ENCODE measurements at regions not wholly inside any gene's neighbourhood (a gene's known extent, or its start where the extent isn't known, plus 50 kb on each side); places are given as distances from the start of the nearest gene placed in this dataset.

GRCh38 chr7:96931891-96932290, 73.5 kb upstream of the DLX6 start:
- no peak overlapping the region for H3K4me3 ChIP-seq (ENCODE audit: low read length)
- H3K36me3 ChIP-seq (ENCODE audit: insufficient read depth, low read length): no peaks in the 10 kb centered on the region
- no peak overlapping the region for H3K9ac ChIP-seq (ENCODE audit: low read length)
- H4K20me1 ChIP-seq (ENCODE audit: insufficient read depth): no peaks in the 10 kb centered on the region
- H3K9me3 ChIP-seq (ENCODE audit: low read length): no peaks in the 10 kb centered on the region
- no peak overlapping the region for H3K4me2 ChIP-seq (ENCODE audit: low read length)
- no peaks in the 10 kb centered on the region for H3K9me2 ChIP-seq (ENCODE audit: insufficient read depth, low read length)
- H3K27me3 ChIP-seq (ENCODE audit: insufficient read depth, low read depth, low read length): no peaks in the 10 kb centered on the region
- H3K27ac ChIP-seq (ENCODE audit: low read length): no peak overlapping the region
- no peaks in the 10 kb centered on the region for H3K79me2 ChIP-seq (replicated peaks; ENCODE audit: insufficient read depth, low read length)
- no peaks in the 10 kb centered on the region for H3F3A ChIP-seq (ENCODE audit: insufficient read depth, low read length, poor library complexity, severe bottlenecking)
- TF ChIP-seq POLR2AphosphoS5 (IDR thresholded peaks at IDR 0.05): no peak
- no peak for TF ChIP-seq EP300 (conservative IDR thresholded peaks at IDR 0.05; ENCODE audit: poor library complexity, severe bottlenecking)
- TF ChIP-seq CTCF (IDR thresholded peaks at IDR 0.05; ENCODE audit: poor library complexity, severe bottlenecking): no peak
- TF ChIP-seq MXI1 (conservative IDR thresholded peaks at IDR 0.05; ENCODE audit: poor library complexity, severe bottlenecking): no peak
- TF ChIP-seq REST (IDR thresholded peaks at IDR 0.05; ENCODE audit: borderline replicate concordance): no peak
- TF ChIP-seq SMC3 (conservative IDR thresholded peaks at IDR 0.05; ENCODE audit: poor library complexity): no peak
- no peak for TF ChIP-seq RAD21 (conservative IDR thresholded peaks at IDR 0.05)
- no peak for TF ChIP-seq TAF1 (IDR thresholded peaks at IDR 0.05; ENCODE audit: low read depth)
- no peak for TF ChIP-seq EZH2 (IDR thresholded peaks at IDR 0.05; ENCODE audit: borderline replicate concordance, insufficient read depth, low read length, poor library complexity, severe bottlenecking)
- H2AFZ ChIP-seq (ENCODE audit: low read depth, low read length): no peak overlapping the region

GRCh38 chr7:96933067-96933645, 72.2 kb upstream of the DLX6 start:
- Histone ChIP-seq H4K20me1 (ENCODE audit: insufficient read depth) (no peaks in the 10 kb centered on the region), H3K4me2 (ENCODE audit: low read length) (no peak overlapping the region), H3K4me3 (ENCODE audit: low read length) (no peak overlapping the region), H2AFZ (ENCODE audit: low read depth, low read length) (no peak overlapping the region), H3K27me3 (ENCODE audit: insufficient read depth, low read depth, low read length) (no peaks in the 10 kb centered on the region), H3K79me2 (replicated peaks; ENCODE audit: insufficient read depth, low read length) (no peaks in the 10 kb centered on the region), H3K27ac (ENCODE audit: low read length) (no peak overlapping the region), H3K9me3 (ENCODE audit: low read length) (no peaks in the 10 kb centered on the region), H3F3A (ENCODE audit: insufficient read depth, low read length, poor library complexity, severe bottlenecking) (no peaks in the 10 kb centered on the region), H3K9ac (ENCODE audit: low read length) (no peak overlapping the region), H3K9me2 (ENCODE audit: insufficient read depth, low read length) (no peaks in the 10 kb centered on the region), H3K36me3 (ENCODE audit: insufficient read depth, low read length) (no peaks in the 10 kb centered on the region)
- TF ChIP-seq CTCF (IDR thresholded peaks at IDR 0.05; ENCODE audit: poor library complexity, severe bottlenecking): no peak
- no peak for TF ChIP-seq RAD21 (conservative IDR thresholded peaks at IDR 0.05)
- no peak for TF ChIP-seq MXI1 (conservative IDR thresholded peaks at IDR 0.05; ENCODE audit: poor library complexity, severe bottlenecking)
- no peak for TF ChIP-seq SMC3 (conservative IDR thresholded peaks at IDR 0.05; ENCODE audit: poor library complexity)
- TF ChIP-seq REST (IDR thresholded peaks at IDR 0.05; ENCODE audit: borderline replicate concordance): no peak
- no peak for TF ChIP-seq EP300 (conservative IDR thresholded peaks at IDR 0.05; ENCODE audit: poor library complexity, severe bottlenecking)
- no peak for TF ChIP-seq TAF1 (IDR thresholded peaks at IDR 0.05; ENCODE audit: low read depth)
- TF ChIP-seq POLR2AphosphoS5 (IDR thresholded peaks at IDR 0.05): no peak
- TF ChIP-seq EZH2 (IDR thresholded peaks at IDR 0.05; ENCODE audit: borderline replicate concordance, insufficient read depth, low read length, poor library complexity, severe bottlenecking): no peak
